SK-N-MC (cell line): ENCODE measurements at regions not wholly inside any gene's neighbourhood (a gene's known extent, or its start where the extent isn't known, plus 50 kb on each side); places are given as distances from the start of the nearest gene placed in this dataset.

Source experiments
- EZH2 ChIP-seq: fragments of 200-600 bp; sonication (generic); IDR thresholded peaks from one replicate; pipeline ENCODE4 v1.6.1; 2017; ENCODE audit warnings: antibody characterized with exemption
- POLR2AphosphoS5 ChIP-seq: IDR thresholded peaks from 2 replicates; pipeline ENCODE4 v1.6.1; 2012; ENCODE audit warnings: mild to moderate bottlenecking, low read depth, low read length, borderline replicate concordance

DNA sequence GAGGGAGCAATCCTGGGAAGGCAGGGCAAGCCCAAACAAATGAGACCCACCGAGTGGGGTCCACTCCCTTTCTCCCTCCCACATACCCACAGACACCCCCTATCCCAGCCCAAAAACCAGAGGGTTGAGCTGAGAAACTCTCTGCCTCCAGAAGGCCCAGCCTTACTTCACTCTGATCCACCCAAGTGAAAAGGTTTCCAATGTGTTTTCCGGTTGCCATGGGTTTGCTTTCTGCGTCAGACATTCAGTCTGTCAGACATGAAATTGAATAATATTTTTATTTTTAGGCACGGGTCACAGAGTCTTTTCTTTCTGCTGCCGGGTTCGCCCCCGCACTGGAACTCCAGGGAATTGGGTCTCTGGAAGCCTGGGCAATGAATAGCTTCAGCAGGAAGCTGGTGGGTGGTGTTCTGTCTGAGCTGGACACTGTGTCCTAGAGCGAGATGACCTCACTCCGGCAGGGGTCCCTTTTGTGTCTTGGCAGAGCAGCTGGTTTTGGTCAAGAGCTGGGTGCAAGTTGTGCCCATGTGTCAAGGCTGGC, 69.8 kb upstream of the CLMN start:
- no peak for TF ChIP-seq POLR2AphosphoS5
- TF ChIP-seq EZH2, result no peak
